H1 (cell line): ENCODE measurements at regions not wholly inside any gene's neighbourhood (a gene's known extent, or its start where the extent isn't known, plus 50 kb on each side); places are given as distances from the start of the nearest gene placed in this dataset.
"Not testable (repeated sequence)": the region's sequence is repeated elsewhere in the genome, so short reads cannot be mapped to it uniquely, and the experiment has no call there.

Source experiments
- CTCF ChIP-seq, 3 experiments: IDR thresholded peaks; 1 replicate in 2 of 3; 2 replicates in 1 of 3; pipeline versions ENCODE4 v1.5.1 to v1.6.1; 2011; ENCODE audit warnings: low read length in 3 of 3, mild to moderate bottlenecking in 3 of 3, inconsistent platforms in 2 of 3, low read depth in 1 of 3, moderate library complexity in 1 of 3; ENCODE audit not compliant: insufficient read depth in 1 of 3; ENCODE audit errors: control extremely low read depth in 1 of 3
- EP300 ChIP-seq, 2 experiments: IDR thresholded peaks; 1 replicate in 1 of 2; 2 replicates in 1 of 2; pipeline ENCODE4 v1.6.1; 2011 to 2012; ENCODE audit warnings: low read depth in 2 of 2, low read length in 2 of 2, mild to moderate bottlenecking in 2 of 2, borderline replicate concordance in 1 of 2, inconsistent platforms in 1 of 2, moderate library complexity in 1 of 2
- GABPA ChIP-seq: IDR thresholded peaks from 2 replicates; pipeline ENCODE4 v1.6.1; 2011; ENCODE audit warnings: mild to moderate bottlenecking, low read length, moderate library complexity, borderline replicate concordance; ENCODE audit not compliant: insufficient read depth
- POLR2A ChIP-seq, 2 experiments: IDR thresholded peaks; 1 replicate in 1 of 2; 2 replicates in 1 of 2; pipeline ENCODE4 v1.6.1; 2011; ENCODE audit warnings: low read depth in 2 of 2, low read length in 2 of 2, mild to moderate bottlenecking in 2 of 2; ENCODE audit errors: control extremely low read depth in 1 of 2
- RAD21 ChIP-seq, 2 experiments: IDR thresholded peaks in 1 of 2; conservative IDR thresholded peaks in 1 of 2; 2 replicates each; pipeline ENCODE4 v1.6.1; 2011; ENCODE audit warnings: low read depth in 2 of 2, low read length in 2 of 2, improper control_type of control experiment in 1 of 2, inconsistent platforms in 1 of 2, mild to moderate bottlenecking in 1 of 2, moderate library complexity in 1 of 2

DNA sequence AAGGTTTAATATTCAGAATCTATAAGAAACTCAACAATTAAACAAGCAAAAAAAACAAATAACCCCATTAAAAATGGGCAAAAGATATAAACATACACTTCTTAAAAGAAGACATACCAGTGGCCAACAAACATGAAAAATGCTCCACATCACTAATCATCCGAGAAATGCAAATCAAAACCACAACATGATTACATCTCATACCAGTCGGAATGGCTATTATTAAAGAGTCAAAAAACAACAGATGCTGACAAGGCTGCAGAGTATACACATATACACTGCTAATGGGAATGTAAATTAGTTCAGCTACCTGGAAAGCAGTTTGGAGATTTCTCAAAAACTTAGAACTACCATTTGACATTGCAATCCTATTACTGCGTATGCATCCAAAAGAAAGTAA, 81.4 kb upstream of the NEK3 start:
- TF ChIP-seq GABPA; POLR2A (IDR thresholded peaks at IDR 0.05; ENCODE audit: control extremely low read depth in 1 of 2, low read depth in 2 of 2, low read length in 2 of 2); RAD21 (IDR thresholded peaks at IDR 0.05 in 1 of 2, conservative IDR thresholded peaks at IDR 0.05 in 1 of 2; ENCODE audit: low read depth in 2 of 2, low read length in 2 of 2); CTCF (IDR thresholded peaks at IDR 0.05; ENCODE audit: control extremely low read depth in 1 of 3, insufficient read depth in 1 of 3, low read depth in 1 of 3, low read length in 3 of 3); EP300 (IDR thresholded peaks at IDR 0.05; ENCODE audit: borderline replicate concordance in 1 of 2, low read depth in 2 of 2, low read length in 2 of 2): not testable (repeated sequence)
